GM18951 (cell line): ENCODE measurements at regions not wholly inside any gene's neighbourhood (a gene's known extent, or its start where the extent isn't known, plus 50 kb on each side); places are given as distances from the start of the nearest gene placed in this dataset.

Experiments
- POLR2A ChIP-seq: IDR thresholded peaks from 4 replicates; pipeline ENCODE4 v1.6.1; 2011; ENCODE audit warnings: mild to moderate bottlenecking; ENCODE audit not compliant: insufficient read length, insufficient read depth; ENCODE audit errors: extremely low read depth
- in situ Hi-C: fragments of 300-500 bp; cut with MboI; formaldehyde crosslinking; loops from one replicate; pipeline ENCODE4 v1.12.0; 2022; ENCODE audit warnings: low sequenced_read_pairs, mixed read lengths, inconsistent platforms; ENCODE audit not compliant: unreplicated experiment

GRCh38 chr7:117929237-117929636 lies 56.0 kb upstream of the CTTNBP2 start:
- in situ Hi-C loops: no loop called here
- TF ChIP-seq POLR2A: no peak

- TF ChIP-seq POLR2A: no peak
- in situ Hi-C loops: no loop called here
Observed at GRCh38 chr7:117931314-117931713, 58.1 kb upstream of the CTTNBP2 start.

GRCh38 chr7:117937049-117937752 lies 64.0 kb upstream of the CTTNBP2 start:
- in situ Hi-C loops: no loop called here

DNA sequence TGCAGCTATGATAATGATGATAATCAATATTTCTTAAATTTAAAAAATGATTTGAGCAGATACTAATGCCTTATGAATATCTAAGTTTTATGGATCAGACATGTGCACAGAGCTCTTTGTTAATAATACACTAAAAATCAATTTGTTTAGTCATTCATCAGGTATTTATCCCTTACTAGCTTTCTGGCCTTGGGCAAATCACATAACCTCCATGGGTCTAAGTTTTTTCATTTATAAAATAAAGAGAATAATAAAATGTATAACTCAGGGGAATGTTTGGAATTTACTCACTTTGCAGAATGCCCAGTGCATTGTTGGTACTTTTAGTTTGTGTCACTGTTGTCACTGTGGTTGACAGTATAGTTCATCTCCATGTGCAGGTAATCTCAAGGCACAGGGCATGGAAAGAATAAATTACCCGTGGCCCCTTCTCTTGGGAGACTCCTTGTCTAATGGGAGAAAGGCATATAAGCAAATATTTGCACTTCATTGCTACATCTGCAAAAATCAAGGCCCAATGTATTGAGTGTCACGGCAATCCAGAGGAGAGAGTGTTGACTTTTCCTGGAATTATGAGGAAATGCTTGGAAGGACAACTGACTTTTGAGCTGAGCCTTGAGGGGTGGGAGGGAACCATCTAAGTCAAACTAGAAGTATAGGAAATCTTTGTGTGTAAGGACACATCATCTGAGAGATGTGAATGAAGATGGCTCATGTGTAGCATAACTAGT lies 64.7 kb upstream of the CTTNBP2 start:
- in situ Hi-C loops: no loop called here
- TF ChIP-seq POLR2A: no peak

More at GRCh38 chr7:117937049-117937752, 64.0 kb upstream of the CTTNBP2 start:
- TF ChIP-seq POLR2A: no peak

- no peak for TF ChIP-seq POLR2A
- in situ Hi-C loops: no loop called here
Observed at GRCh38 chr7:117941138-117941810, 68.0 kb upstream of the CTTNBP2 start.

GRCh38 chr7:117942780-117943179 lies 69.5 kb upstream of the CTTNBP2 start:
- TF ChIP-seq POLR2A: no peak
- in situ Hi-C loops: no loop called here

DNA sequence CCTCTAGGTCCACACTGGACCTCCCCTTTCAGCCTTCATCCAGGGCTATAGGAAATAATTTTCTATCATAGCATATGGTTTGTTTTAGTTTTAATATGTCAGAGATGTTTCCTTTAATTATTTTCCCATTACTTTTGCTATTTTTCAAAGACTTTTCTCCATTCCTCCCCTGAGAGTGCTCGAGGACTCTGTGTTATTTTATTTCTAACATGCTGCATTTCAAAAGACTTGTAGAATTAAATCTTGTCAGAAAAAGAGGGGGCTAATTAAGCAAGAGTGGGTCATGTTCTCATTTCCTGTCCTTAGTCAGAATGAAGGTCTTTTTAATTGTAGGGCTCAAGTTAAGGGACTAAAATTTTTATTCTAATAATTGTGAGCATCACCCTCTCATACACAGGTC lies 71.6 kb upstream of the CTTNBP2 start:
- TF ChIP-seq POLR2A: no peak
- in situ Hi-C loops: no loop called here

DNA sequence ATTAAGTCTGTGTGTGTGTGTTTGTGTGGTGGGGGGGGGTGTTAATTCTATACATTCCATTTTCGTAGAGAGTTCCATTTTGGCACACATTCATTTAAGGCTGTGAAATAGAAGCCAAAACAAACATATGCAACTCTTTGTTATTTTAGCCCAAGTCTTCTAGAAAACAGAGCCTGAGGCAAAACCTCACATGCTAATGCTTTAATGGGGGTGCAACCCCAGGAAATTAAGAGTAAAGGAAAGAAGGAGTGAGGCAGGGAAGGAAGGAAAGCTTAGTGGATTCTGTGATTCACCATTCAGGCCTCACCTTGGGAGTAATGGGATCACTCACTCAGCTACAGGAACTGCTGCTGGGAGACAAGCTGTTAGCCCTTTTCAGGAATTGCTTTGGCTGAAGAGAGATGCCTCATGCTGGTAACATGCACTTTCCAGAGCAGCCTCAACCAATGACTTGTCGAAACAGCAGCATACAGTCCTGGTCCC lies 73.0 kb upstream of the CTTNBP2 start:
- in situ Hi-C loops: no loop called here
- TF ChIP-seq POLR2A: no peak

GRCh38 chr7:117949232-117949631 lies 76.0 kb upstream of the CTTNBP2 start:
- TF ChIP-seq POLR2A: no peak
- in situ Hi-C loops: no loop called here

GRCh38 chr7:117950601-117951260 lies 77.5 kb upstream of the CTTNBP2 start:
- TF ChIP-seq POLR2A: no peak
- in situ Hi-C loops: no loop called here

DNA sequence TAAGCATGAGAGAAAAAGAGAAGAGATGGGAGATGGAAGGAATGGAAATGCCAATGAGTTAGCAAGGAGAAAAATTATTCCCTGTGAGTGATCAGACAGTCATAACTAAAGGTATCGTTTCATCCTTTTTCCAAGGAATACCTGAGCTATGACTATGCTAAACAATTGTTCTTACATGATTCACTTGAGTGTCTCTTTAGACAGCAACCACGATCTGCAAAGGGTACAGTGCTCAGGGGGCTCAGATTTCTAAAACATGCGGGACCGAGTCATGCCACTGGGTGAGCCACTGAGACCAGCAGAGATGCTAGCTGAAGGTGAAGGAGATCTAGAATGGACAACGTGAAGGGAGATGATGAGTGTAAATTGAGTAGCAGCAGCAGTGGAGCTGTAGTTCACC lies 78.0 kb upstream of the CTTNBP2 start:
- in situ Hi-C loops: no loop called here
- TF ChIP-seq POLR2A: no peak

DNA sequence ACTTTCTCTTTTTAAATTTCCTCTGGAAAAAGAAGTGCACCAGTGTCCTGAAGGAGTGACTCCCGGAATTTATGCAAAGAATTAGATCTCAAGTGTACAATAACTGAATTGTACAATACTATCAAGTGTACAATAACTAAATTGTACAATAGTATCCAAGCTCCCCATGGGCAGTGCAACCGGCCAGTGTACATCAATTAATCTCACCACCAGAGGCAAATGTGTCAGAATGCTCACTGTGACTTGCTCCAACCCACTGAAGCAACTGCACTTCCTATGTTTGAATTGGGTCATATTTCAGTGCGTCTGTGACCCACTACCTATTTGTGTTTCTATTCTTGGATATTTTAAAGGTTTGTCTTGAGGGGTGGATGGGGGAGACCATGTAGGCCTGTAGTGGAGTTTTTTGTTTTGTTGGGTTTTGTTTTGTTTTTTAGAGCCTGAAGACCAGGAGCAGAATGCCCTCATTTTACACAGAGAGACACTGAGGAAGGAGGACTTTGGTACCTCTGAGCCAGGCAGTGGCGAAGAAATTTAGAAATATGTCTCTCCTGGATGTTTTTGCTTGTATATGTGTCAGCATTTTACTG lies 78.5 kb upstream of the CTTNBP2 start:
- no peak for TF ChIP-seq POLR2A
- in situ Hi-C loops: no loop called here

DNA sequence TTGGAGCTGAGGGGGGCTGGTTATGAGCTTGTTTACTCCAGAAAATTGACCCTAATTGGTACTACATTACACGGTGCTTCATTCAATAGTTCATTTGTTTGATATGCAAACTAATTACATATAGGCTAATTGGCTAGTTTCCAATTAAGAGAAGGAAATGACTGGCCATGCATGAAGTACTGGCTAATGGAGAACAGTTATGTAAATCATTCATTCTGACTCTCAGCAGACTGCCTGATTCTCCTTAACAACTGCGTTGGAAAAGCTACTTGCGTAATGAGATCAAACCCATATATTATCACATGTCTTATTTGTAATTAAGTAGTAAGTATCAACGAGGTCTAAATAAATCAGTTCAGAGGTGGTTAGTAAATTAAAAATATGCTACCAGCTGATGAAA lies 81.8 kb upstream of the CTTNBP2 start:
- TF ChIP-seq POLR2A: no peak
- in situ Hi-C loops: no loop called here
